DND-41 (cell line): ENCODE measurements at regions not wholly inside any gene's neighbourhood (a gene's known extent, or its start where the extent isn't known, plus 50 kb on each side); places are given as distances from the start of the nearest gene placed in this dataset.

ENCODE experiments used
- ATAC-seq: fragments of 200-7000 bp; cut with Tn5 transposase; 3 replicates; pipeline ENCODE4 v1.9.1; 2021; ENCODE audit warnings: low read depth; ENCODE audit not compliant: insufficient read depth
- DNase-seq: peaks from one replicate; pipeline ENCODE4 v3.0.0-alpha.2; 2020
- H2AFZ ChIP-seq: 2 replicates; pipeline ENCODE4 v1.6.0; 2012; ENCODE audit warnings: low read depth, low read length
- H3K27ac ChIP-seq: 2 replicates; pipeline ENCODE4 v1.5.1; 2012; ENCODE audit warnings: low read length, inconsistent platforms
- H3K27me3 ChIP-seq: fragments of 200-600 bp; sonication (generic); 2 replicates; pipeline ENCODE4 v1.6.0; 2012; ENCODE audit warnings: low read length, mild to moderate bottlenecking, inconsistent platforms; ENCODE audit not compliant: insufficient read depth, poor library complexity
- H3K36me3 ChIP-seq: 2 replicates; pipeline ENCODE4 v1.5.1; 2012; ENCODE audit warnings: low read length, inconsistent platforms; ENCODE audit not compliant: insufficient read depth
- H3K4me1 ChIP-seq: 2 replicates; pipeline ENCODE4 v1.5.1; 2012; ENCODE audit warnings: mild to moderate bottlenecking, low read length; ENCODE audit not compliant: insufficient read depth
- H3K4me2 ChIP-seq: 2 replicates; pipeline ENCODE4 v1.6.0; 2012; ENCODE audit warnings: mild to moderate bottlenecking, moderate library complexity, low read length, inconsistent platforms; ENCODE audit not compliant: insufficient read depth
- H3K4me3 ChIP-seq, 2 experiments: fragments of 200-600 bp in 1 of 2; shearing (Covaris generic) in 1 of 2; 2 replicates each; pipeline ENCODE4 v1.5.1; 2012 to 2016; ENCODE audit warnings: inconsistent platforms in 2 of 2, low read length in 2 of 2, mild to moderate bottlenecking in 2 of 2, low read depth in 1 of 2, moderate library complexity in 1 of 2
- H3K79me2 ChIP-seq: 2 replicates; pipeline ENCODE4 v1.6.0; 2012; ENCODE audit warnings: low read length, inconsistent platforms; ENCODE audit not compliant: insufficient read depth
- H3K9ac ChIP-seq: 2 replicates; pipeline ENCODE4 v1.6.0; 2012; ENCODE audit warnings: low read depth, mild to moderate bottlenecking, inconsistent platforms, low read length, moderate library complexity
- H3K9me3 ChIP-seq: 2 replicates; pipeline ENCODE4 v1.5.1; 2012; ENCODE audit warnings: low read length, moderate library complexity, mild to moderate bottlenecking, inconsistent platforms; ENCODE audit not compliant: insufficient read depth, severe bottlenecking
- H4K20me1 ChIP-seq: 2 replicates; pipeline ENCODE4 v1.6.0; 2012; ENCODE audit warnings: low read length; ENCODE audit not compliant: insufficient read depth
- CTCF ChIP-seq: IDR thresholded peaks from 2 replicates; pipeline ENCODE4 v1.5.1; 2012; ENCODE audit warnings: borderline replicate concordance, low read length, moderate library complexity, mild to moderate bottlenecking; ENCODE audit not compliant: poor library complexity, severe bottlenecking; ENCODE audit errors: extremely low read depth
- EZH2 ChIP-seq: IDR thresholded peaks from 3 replicates; pipeline ENCODE4 v1.6.1; 2012; ENCODE audit warnings: borderline replicate concordance, low read depth, mild to moderate bottlenecking, moderate library complexity, low read length, inconsistent platforms; ENCODE audit not compliant: severe bottlenecking

GRCh38 chr2:41720331-41721251, 327.2 kb upstream of the PKDCC start:
- H3K4me3 ChIP-seq: peak overlapping the region in 1 of 2 experiments; percentile 8; a peak in 1 of 4 replicates
- no peaks in the 10 kb centered on the region for H3K9me3 ChIP-seq
- DNase-seq (no peak), ATAC-seq (peak; percentile 81)
- H3K4me1 ChIP-seq: peaks cover 20% of the 10 kb centered on the region
- no peaks in the 10 kb centered on the region for H3K36me3 ChIP-seq
- H2AFZ ChIP-seq: peak overlapping the region; percentile 67
- no peaks in the 10 kb centered on the region for H3K27me3 ChIP-seq
- H4K20me1 ChIP-seq: no peaks in the 10 kb centered on the region
- H3K27ac ChIP-seq: peak overlapping the region; percentile 36
- peak overlapping the region; percentile 1 for H3K9ac ChIP-seq
- H3K79me2 ChIP-seq: no peaks in the 10 kb centered on the region
- TF ChIP-seq CTCF: no peak
- TF ChIP-seq EZH2: no peak
- H3K4me2 ChIP-seq: peak overlapping the region; percentile 47

- Histone ChIP-seq H3K9me3 (no peaks in the 10 kb centered on the region), H3K9ac (no peak overlapping the region), H2AFZ (no peak overlapping the region), H3K79me2 (no peaks in the 10 kb centered on the region), H3K36me3 (no peaks in the 10 kb centered on the region), H3K27ac (no peak overlapping the region), H3K4me1 (peaks cover 16% of the 10 kb centered on the region), H3K27me3 (no peaks in the 10 kb centered on the region), H3K4me2 (no peak overlapping the region), H3K4me3 (no peak overlapping the region), H4K20me1 (no peaks in the 10 kb centered on the region)
- DNase-seq (no peak), ATAC-seq (no peak; the same call in 2 of the 3 replicates)
- no peak for TF ChIP-seq EZH2
- no peak for TF ChIP-seq CTCF
These were observed 325.0 kb upstream of the PKDCC start for GRCh38 chr2:41722668-41723369.

- ATAC-seq (no peak), DNase-seq (no peak)
- TF ChIP-seq EZH2 (no peak), CTCF (no peak)
- H3K36me3 ChIP-seq: no peaks in the 10 kb centered on the region
- no peak overlapping the region for H2AFZ ChIP-seq
- peaks cover 16% of the 10 kb centered on the region for H3K4me1 ChIP-seq
- no peak overlapping the region for H3K4me2 ChIP-seq
- H3K9ac ChIP-seq: no peak overlapping the region
- no peaks in the 10 kb centered on the region for H3K9me3 ChIP-seq
- no peaks in the 10 kb centered on the region for H4K20me1 ChIP-seq
- H3K27ac ChIP-seq: no peak overlapping the region
- no peaks in the 10 kb centered on the region for H3K79me2 ChIP-seq
- H3K27me3 ChIP-seq: no peaks in the 10 kb centered on the region
- H3K4me3 ChIP-seq: no peak overlapping the region
These were observed 324.3 kb upstream of the PKDCC start for GRCh38 chr2:41723526-41723925.
